GM12874 (cell line): ENCODE measurements at regions not wholly inside any gene's neighbourhood (a gene's known extent, or its start where the extent isn't known, plus 50 kb on each side); places are given as distances from the start of the nearest gene placed in this dataset.

Experiments used
- CTCF ChIP-seq: IDR thresholded peaks from 2 replicates; pipeline ENCODE4 v1.5.1; 2011; ENCODE audit warnings: low read depth, mild to moderate bottlenecking, control low read depth, low read length, moderate library complexity; ENCODE audit not compliant: insufficient read depth

DNA sequence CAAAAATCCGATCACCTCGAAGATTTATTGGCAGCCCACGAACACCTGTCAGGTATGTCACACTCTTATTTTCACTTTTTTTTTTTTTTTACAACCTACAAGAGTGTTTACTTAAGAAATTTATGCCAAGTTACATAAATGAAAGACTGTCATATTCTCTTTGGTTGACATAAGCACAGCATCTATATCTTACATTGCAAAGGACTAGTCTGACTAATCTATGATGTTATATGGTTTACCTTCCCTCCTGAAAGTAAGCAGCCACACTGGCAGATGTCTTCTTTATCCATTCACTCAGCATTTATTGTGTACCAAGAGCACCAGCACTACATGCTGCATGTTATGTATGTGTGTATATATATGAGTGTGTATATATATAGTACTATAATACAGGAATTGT, 156.3 kb downstream of the CDRT15L2 start:
- TF ChIP-seq CTCF, result no peak

- no peak for TF ChIP-seq CTCF
Measured at GRCh38 chr17:20771104-20771503, 191.6 kb downstream of the CDRT15L2 start.

DNA sequence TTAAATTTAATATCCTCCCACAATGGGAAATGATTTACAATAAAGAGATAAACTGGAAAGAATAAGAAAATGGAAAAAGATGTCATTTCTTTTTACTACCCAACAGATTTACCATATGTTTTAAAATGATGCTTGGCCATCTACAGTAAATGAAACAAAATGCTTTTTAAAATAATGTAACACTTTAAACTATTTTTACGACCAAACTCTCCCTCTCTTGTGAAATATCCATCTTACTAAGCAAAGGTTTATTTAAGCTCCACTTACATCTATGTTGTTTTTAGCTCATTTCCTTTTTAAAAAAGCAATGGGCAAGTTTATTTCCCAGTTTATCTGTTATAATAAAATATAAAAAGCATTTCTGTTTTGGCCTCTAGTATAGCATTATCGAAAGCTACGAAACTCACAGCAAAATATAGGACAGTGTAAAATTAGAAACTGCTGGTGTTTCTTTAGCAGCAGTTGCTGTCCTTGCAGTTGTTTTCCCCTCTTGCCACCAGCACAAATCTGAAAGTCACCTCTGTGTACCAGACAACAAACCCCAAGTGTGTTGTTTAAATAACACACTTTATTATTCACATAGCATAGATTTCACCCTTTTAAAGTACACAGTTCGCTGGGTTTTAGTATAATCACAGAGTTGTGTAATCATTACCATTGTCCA, 195.1 kb downstream of the CDRT15L2 start:
- TF ChIP-seq CTCF, result no peak

DNA sequence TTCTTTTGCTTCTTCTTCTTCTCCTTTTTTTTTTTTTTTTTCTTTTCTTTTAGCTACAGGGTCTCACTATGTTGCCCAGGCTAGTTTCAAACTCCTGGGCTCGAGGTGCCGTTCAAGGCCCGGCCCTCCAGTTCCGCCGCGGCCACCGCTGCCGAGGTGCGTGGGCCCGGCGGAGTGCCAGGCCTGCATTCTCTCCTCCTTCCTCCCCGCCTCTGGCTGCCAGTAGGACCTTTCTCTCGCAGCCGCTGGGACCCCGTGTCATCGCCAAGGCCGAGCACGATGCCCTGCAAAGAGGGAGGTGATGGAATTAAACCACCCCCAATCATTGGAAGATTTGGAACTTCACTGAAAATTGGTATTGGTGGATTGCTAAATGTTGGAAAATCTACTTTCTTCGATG, 195.8 kb downstream of the CDRT15L2 start:
- TF ChIP-seq CTCF, result no peak

- TF ChIP-seq CTCF, result no peak
Measured at GRCh38 chr17:20779521-20779920, 200.0 kb downstream of the CDRT15L2 start.

- no peak for TF ChIP-seq CTCF
Measured at GRCh38 chr17:20781260-20781659, 201.7 kb downstream of the CDRT15L2 start.

DNA sequence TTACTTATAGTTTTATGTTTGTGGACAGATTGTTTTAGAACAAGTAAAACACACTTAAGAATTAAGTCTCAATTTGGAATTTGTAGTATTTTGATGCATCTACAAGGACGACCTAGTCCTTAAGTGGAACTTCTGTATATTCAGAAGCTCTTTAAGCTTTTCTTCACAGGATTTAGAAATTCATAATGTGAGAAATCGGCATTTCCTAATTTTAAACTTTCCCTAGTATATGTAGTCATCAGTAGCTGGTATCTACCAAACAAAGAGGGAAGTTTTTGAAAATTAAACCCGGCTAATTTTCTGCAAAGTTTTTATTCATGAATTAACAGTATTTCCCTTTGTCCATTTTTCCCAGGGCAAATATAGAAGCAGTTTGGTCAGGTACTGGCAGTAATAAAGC, 203.6 kb downstream of the CDRT15L2 start:
- no peak for TF ChIP-seq CTCF
